Hematopoietic multipotent progenitor cell treated with erythropoietin and hydrocortisone succinate and interleukin-3 and kit ligand, for 4 days (in vitro differentiated cells): ENCODE measurements at regions not wholly inside any gene's neighbourhood (a gene's known extent, or its start where the extent isn't known, plus 50 kb on each side); places are given as distances from the start of the nearest gene placed in this dataset.
A peak's percentile ranks its signal among the peaks of the same experiment; 100 is the strongest.
"Not testable (repeated sequence)": the region's sequence is repeated elsewhere in the genome, so short reads cannot be mapped to it uniquely, and the experiment has no call there.

Experiments used
- DNase-seq: peaks from one replicate; pipeline ENCODE4 v3.0.0-alpha.2; 2015

DNA sequence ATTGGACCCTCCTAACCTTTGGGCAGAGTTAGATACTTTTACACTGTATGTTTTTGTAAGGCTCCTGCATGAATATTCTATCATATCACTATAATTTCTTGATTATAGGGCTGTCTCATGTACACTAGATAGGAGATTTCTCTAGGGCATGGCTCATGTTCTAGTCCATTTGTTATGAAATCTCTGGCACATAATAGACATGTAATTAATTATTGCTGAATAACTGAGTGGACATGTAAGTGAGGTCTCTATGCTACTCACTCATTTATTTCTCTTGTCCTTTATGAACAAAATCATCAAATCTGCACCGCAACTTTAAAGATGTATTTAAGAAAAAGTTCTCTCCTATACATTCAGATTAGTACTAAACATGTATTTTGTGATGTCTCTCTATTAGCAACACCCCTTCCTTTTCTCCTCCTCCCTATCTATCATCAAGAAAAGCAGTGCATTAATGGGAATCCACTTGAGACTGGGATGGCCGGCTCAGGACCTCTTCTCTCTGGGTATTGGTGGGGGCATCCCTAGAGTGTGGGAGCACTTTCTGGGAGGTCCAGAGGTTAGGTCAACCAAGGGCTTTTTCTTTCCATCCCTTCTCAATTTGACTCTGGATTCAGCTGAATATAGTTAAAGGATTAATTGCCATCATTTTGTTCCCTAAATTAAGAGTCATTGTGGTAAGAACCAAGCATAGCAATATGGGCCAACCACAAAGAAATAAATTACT is 168.0 kb upstream of the HMGA2 start:
- DNase-seq: no peak

- peak; percentile 60 for DNase-seq
Observed at GRCh38 chr12:65656891-65657351, 167.4 kb upstream of the HMGA2 start.

- no peak for DNase-seq
Observed at GRCh38 chr12:65657635-65658034, 166.6 kb upstream of the HMGA2 start.

DNA sequence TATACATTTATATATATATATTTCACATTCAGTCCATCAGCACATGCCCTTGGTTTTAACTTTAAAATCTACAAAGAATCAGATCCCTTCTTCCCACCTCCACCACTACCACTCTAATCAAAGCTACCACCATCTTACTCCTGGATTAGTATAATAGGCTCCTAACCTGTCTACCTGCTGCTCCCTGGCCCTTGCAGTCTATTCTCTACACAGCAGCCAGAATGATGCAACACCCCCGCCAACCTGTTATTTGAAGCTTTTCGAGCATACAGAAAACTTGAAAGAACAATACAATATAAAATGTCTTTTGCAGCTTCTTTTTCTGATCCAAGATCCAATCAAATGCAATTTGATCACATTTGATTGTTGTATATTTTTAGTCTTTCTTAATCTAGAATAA is 165.9 kb upstream of the HMGA2 start:
- no peak for DNase-seq

DNA sequence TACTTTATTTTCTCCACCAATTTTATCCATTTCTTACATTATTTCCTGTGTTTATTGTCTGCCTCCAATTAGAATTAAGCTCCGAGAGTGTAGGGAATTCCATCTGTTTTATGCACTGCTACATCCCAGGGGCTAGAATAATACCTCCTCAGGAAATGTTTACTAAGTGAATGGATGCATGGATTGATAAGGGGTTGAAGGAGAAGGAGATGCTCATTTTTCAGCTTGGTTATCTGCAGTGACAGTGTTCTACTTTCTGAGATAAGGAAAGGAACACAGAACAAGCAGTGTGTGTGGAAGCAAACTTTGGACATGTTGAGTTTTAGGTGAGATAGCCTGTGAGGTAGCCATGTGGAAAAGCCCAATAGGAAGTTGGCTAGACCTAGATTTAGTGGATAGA is 164.6 kb upstream of the HMGA2 start:
- DNase-seq: no peak

DNA sequence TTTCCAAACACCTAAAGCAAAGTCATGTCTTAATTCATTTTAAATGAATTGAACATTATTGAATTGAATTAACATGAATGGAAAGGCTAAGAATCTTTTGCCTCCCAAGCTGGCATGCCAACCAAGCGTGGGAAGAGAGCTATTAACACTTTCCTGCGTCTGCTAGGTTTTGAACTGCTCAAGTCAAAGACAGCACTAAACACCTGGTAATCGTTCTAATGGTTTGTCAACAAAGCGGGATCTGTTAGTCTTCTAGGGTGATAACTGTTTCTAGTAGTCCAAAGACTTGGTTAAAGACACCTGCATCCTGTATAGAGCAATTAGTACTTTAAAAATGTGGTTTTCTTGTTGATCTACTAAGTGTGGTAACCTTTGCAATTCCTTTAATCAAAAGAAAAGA is 164.2 kb upstream of the HMGA2 start:
- no peak for DNase-seq

DNA sequence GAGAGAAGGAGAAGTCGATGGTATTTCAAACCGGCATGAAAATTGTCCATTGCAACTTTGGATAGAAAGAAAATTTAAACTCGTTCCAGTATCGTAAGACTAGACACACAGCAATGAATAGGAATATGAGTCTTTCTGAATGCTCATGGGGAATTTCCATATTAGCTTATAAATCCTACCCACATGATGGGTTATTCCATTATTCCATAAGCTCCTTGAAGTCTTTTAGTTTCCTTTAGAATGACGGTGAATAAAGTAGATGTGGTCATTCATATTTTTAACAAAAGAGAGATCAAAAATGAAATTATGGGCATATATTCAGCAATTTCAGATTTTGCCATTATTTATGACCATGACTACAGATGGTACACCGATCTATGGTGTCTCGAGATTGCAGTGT is 163.4 kb upstream of the HMGA2 start:
- DNase-seq: no peak

GRCh38 chr12:65662590-65662989 is 161.7 kb upstream of the HMGA2 start:
- no peak for DNase-seq

DNA sequence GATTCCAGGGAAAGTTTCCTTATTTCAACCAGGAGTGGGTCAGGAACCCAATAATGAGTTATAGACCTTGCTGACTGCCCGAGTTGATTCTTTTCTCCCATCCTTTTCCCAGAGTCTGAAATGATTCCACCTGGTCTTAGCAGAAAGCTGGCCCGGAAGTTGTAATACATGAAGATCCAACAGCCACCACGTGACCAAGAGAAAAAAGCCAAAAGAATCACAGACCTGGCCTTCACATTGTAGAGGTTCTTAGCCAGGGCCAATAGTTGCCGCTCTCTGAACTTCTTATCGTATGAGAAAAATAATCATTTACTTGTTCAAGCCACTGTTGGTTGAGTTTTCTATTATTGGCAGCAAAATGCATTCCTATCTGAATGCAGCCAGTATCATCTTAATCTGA is 161.2 kb upstream of the HMGA2 start:
- no peak for DNase-seq

- DNase-seq: no peak
Observed at GRCh38 chr12:65663648-65664047, 160.6 kb upstream of the HMGA2 start.

DNA sequence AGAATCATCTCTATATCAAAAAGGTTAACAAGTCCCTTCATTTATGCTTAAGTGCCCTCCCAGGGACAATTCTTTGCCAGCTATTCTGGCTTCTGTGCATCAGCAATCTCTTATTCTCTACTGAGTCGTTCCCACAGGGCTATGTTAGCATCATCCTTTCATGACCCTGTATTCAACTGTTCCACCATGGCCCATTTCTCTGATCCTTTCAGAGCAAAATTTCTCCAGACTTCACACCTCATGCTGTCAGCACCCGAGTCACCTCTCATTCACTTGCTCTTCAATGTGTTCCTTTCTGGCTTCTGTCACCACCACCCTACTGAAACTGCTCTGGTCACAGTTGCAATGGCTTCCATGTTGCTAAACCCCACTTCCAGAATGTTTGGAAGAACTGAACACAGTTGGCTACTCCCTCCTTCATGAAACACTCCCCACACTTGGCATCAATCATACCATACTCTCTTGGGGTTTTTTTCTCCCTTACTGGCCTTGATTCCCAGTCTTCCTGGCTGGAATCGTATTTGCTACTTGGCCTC is 159.5 kb upstream of the HMGA2 start:
- DNase-seq: no peak

- DNase-seq: peak; percentile 36
Observed at GRCh38 chr12:65665817-65666216, 158.5 kb upstream of the HMGA2 start.

GRCh38 chr12:65666876-65667275 is 157.4 kb upstream of the HMGA2 start:
- peak; percentile 87 for DNase-seq

DNA sequence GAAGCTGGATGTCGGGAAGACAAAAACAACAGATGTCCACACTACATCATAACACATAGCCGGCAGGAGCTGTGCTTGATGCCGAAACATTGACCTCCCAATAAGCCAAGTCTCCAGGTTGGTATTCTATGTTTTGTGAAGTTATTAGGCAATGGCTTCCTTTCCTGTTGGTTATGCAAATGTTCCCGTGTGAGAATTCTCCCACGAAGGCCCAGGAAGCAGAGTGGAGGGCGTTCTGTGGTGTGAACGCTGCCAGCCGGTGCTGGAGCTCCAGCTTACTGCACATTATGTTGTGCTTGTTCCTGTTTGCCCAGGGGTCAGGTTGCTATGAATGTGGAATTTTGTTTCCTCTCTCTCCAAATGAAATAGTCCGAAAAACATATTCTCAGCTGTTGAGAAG is 156.4 kb upstream of the HMGA2 start:
- DNase-seq: no peak

DNA sequence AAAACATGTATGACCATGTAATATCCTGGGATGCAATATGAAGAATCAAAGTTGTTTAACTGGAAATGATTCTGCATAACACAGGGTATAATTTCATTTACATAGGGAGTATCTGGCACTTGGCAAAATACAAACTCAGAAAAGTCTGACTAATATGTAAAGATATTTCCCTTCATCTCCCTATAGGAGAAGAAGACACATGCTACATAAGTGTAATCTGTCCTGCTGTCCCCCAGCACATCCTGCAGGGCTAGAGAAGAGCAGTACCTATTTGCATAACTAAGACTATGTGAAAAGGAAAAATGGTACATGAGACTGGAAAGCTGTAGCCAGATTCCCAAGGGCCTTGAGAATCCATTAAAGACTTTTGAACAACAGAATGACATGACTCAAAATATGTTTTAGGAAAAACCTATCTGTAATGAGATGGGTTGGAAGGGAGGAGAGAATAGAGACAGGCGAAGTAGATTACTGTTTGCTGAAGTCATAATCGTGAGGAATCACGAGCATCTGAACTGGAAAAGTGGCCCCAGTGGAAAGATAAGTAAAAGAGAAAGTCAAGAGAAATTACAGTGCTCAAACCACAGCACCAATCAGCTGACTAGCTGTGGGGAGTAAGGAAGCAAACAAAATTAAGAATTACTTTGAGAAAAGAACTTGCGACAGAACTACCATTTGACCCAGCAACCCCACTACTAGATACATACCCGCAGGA is 155.1 kb upstream of the HMGA2 start:
- no peak for DNase-seq

- no peak for DNase-seq
Observed at GRCh38 chr12:65670775-65671174, 153.5 kb upstream of the HMGA2 start.

DNA sequence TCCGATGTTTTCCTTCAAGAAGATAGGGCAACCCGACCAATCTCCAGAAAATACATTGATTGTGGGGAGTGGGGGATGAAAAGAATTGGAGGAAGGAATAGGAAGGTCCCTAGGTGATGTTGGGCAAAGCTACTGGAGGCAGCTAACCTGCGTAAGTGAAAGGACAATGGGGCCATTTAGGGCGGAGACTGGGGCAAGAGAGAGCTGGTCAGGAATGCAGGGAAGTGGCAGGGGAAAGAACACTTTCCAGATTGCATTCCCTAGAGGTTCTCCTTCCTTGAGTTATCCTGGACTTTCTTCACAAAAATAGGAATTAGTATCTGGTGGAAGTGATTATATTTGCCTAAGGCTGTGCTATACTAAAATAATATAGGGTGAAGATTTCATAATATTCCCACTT is 151.8 kb upstream of the HMGA2 start:
- DNase-seq: no peak

DNA sequence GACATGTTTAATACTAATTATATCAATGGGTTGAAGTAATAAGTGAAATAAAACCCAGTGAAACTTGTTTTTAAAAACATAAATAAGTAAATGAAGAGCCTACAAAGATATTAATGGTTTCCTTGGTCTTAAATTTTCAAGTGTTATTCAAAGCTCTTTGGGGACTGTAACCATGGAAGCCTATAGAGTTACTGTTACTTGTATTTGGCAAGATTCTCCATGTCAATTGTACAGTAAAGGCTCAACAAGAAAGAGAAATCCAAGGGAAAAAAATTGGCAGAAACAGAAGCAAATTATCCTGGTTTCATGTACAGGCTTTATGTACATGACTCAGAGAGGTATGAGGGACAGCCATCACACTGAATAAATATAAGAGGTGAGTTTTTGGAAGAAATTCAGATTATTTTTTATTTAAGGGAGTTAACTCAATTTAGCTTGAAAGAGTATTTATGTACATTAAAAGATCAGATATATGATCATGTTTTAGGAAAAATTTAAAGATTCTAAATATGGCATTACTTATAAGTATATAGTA is 151.1 kb upstream of the HMGA2 start:
- no peak for DNase-seq

DNA sequence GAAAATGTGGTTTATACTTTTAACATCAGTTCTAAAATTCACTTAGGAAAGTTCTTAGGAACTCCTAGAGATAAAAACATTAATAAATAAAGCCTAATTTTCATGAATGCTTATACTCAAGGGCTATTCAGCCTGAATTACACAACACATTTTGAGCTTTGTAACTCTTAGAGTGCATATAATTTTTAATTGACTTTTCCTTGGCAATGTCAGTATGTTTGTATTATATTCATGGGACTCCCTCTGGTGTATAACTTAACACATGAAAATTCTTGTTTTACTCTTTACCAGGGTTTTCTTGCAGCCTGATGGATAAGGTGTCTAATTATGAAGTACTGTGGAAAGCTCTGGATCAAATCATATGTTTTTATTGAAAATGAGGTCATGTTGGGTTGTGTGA is 150.6 kb upstream of the HMGA2 start:
- DNase-seq: peak; percentile 50

DNA sequence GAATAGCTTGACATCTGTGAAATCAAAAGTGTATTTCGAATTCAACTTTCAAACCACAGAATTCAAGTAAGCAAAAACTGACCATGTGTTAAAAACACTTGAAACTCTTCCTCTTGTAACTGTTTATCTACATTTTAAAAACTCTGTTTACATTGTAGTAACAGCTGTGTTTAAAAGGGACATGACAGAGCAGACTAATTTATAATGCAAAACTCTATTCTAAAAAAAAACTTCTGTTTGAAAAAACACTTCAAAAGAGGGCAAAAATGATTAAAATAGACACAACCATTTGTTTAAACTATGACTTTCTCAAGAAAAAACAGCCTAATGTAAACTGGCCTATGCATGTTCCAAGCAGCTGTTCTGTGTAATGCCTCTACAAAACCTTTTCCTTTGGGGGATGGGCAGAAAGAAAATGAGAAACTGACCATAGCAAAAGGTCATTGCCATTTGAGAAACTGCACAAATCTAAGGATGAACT is 149.1 kb upstream of the HMGA2 start:
- no peak for DNase-seq

DNA sequence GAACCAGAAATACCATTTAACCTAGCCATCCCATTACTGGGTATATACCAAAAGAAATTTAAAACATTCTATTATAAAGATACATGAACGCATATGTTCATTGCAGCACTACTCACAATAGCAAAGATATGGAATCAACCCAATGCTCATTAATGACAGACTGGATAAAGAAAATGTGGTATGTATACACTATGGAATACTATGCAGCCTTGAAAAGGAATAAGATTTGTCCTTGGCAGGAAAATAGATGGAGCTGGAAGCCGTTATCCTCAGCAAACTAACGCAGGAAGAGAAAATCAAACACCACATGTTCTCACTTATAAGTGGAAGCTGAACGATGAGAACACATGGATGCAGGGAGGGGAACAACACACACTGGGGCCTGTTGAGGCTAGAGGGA is 146.1 kb upstream of the HMGA2 start:
- DNase-seq: not testable (repeated sequence)

DNA sequence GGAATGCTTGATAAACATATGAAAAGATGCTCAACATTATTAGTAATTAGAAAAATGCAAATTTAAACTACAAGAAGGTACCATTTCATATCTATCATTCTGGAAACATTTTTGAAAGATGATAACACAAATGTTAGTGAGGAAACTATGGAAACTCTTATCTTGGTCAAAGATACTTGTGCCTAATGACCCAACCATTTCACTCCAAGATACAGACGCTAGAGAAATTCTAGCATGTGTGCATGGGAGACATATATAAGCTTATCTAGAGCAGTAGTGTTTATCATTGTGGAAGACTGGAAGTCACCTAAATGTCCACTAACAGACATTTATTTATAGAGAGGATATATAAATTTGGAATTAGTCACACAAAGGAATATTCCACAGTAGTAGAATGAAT is 143.1 kb upstream of the HMGA2 start:
- DNase-seq: no peak

DNA sequence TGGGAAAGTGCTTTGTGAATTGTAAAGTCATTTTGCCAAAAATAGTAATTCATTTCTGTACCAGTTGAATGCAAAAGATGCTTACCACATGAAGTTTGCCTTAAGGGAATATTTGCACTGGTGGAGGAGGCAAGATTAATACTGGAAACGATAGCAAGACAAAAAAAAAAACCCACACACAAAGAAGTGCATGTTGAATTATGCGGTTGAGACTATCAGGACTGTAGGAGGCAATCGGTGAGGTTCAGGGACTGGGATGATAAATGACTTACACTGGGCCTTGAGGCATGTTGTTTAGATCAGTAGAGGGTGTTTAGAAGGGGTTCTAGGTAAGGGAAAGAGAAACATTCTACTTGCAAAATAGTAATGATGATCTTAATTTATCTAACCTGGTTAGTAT is 142.2 kb upstream of the HMGA2 start:
- DNase-seq: no peak

DNA sequence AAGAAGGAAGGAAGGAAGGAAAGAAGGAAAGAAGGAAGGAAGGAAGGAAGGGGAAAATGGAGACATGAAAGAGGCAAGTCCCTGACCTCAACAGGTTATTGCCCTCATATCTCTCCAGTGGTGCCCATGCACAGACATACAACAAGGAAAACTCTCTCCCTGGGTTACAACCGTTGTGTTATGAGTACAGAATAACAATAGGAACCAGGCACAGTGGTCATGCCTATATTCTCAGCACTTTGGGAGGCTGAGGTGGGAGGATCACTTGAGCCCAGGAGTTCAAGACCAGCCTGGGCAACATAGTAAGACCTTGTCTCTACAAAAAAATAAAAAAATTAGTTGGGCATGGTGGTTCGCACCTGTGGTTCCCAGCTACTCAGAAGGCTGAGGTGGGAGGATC is 139.4 kb upstream of the HMGA2 start:
- no peak for DNase-seq
